Skin epidermis (tissue), 12 donors: ENCODE measurements at regions not wholly inside any gene's neighbourhood (a gene's known extent, or its start where the extent isn't known, plus 50 kb on each side); places are given as distances from the start of the nearest gene placed in this dataset.
"Not testable (repeated sequence)": the region's sequence is repeated elsewhere in the genome, so short reads cannot be mapped to it uniquely, and the experiment has no call there.

Experiments used
- H3K27ac ChIP-seq, 21 experiments: fragments of 200-600 bp; sonication (generic) in 11 of 21; one replicate each; pipeline ENCODE4 v1.5.0; 2020; ENCODE audit warnings: mild to moderate bottlenecking in 3 of 21, inconsistent platforms in 2 of 21, moderate library complexity in 2 of 21
- H3K4me3 ChIP-seq, 7 experiments: fragments of 200-600 bp; sonication (generic) in 2 of 7; one replicate each; pipeline ENCODE4 v1.5.0; 2020; ENCODE audit warnings: inconsistent platforms in 2 of 7, mild to moderate bottlenecking in 2 of 7, moderate library complexity in 1 of 7

- no peak overlapping the region for H3K27ac ChIP-seq
- no peak overlapping the region for H3K4me3 ChIP-seq
These were observed 114.9 kb downstream of the BUB3 start for GRCh38 chr10:123269017-123269552.

DNA sequence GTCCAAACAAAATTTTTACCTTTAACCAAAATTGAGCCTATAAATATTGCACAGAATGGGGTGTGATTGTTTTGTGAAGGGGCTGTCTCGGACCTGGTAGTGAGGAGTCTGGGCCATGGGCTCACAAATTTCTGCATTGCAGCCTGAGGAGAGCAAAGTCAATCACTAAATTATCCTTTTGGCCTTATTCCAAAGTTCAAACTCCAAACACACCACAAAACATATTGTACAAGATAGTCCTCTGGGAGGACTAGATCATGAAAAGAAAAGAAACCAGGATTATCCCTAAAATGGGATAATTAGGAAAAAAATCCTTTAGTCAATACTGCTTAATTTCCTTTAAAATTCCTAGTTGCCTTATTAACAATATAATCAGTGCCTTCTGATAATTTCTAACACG, 115.5 kb downstream of the BUB3 start:
- Histone ChIP-seq H3K27ac (no peak overlapping the region), H3K4me3 (no peak overlapping the region)

DNA sequence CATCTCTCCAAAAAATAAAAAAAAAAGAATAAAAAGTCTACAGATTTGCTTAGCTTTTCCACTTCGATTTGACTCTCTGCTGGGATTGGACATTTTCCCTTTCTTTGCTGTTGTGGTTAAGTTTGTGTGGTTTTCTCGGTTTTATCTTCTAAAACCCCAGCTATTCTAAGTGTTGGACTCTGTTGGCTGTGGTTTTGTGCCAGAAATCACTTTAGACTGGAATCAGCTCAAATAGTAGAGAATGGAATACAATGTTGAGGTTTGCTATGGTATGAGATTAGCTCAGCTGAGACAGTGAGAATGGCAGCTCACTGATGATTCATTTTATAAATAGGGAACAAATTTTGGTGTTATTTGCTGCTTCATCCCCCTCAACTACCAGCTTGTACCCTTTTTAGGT, 116.0 kb downstream of the BUB3 start:
- H3K27ac ChIP-seq, result no peak overlapping the region

DNA sequence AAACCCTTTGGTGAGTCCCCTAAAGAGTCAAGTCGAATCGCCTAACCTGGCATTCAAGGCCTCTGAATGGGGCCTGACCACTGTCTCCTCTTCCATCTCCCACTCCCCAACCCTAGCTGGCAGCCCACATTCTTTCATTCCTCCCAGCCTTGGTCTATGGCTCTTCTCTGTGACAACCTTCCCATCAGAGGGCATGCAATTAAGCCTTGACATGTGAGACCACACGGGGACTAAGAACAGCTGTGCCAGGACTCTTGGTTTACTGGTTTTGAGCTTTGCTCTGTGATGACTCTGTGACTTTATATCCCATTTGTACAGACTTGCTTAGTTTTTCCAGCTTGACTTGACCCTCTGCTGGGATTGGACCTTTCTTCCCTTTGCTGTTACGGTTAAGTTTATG, 116.6 kb downstream of the BUB3 start:
- no peak overlapping the region for H3K27ac ChIP-seq
- no peak overlapping the region for H3K4me3 ChIP-seq

More for the DNA sequence above, 116.0 kb downstream of the BUB3 start:
- H3K4me3 ChIP-seq, result no peak overlapping the region

DNA sequence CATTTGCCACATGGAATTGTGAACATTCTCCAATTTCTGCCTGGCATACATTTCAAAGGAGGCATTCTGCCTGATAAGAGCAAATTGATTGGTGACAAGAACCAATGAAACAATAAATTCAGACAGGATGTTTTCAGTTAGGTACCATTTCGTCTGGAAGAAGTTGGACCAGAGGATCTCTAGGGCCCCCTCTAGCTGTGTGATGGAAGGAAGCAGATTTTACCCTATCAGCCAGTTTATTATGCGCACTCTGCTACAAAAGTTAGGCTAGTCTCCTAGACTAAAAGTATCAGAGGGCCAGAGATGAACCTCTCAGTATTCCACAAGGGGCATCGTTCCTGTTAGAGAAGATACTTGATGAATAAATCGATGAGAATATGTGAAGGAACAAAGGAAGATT, 118.0 kb downstream of the BUB3 start:
- no peak overlapping the region for H3K27ac ChIP-seq
- no peak overlapping the region for H3K4me3 ChIP-seq

DNA sequence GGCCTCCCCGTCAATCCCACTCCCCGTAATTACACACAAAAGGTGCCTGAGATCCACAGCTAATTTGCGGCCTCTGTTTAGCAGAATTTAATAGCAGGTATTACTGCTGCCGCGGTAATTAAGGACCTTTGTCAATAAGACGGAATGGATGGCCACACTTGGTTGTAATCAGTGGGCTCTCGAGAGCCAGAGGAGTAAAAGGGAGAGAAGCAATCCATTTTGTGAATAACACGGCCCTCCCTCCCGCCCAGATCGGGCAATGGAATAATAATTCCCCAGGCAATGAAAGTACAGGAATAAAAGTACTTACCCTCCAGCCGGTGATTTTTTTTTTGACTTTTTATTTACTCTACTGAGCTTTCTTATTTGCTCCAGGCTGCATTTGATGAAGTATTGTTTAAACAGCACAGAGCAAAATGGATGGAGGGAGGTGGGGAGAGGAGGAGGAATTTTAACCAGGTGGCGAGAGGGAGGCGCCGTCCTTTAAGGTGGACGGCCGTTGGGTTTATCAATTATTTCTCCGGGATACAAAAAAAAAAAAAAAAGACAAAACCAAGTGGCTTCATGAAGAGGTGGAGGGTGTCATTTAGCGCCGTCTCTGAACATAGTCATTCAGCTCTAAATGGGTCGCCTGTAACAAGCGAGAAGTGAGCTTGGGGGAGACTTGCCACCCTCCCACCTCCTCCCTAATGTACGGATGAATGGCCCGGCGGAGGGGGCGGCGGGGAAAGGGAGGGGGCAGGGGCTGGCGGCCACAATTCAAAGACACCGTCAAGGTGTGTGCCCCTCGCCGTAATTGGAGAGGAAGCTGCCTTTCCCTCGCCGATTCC, 120.3 kb downstream of the BUB3 start:
- Histone ChIP-seq H3K4me3 (no peak overlapping the region), H3K27ac (no peak overlapping the region)

DNA sequence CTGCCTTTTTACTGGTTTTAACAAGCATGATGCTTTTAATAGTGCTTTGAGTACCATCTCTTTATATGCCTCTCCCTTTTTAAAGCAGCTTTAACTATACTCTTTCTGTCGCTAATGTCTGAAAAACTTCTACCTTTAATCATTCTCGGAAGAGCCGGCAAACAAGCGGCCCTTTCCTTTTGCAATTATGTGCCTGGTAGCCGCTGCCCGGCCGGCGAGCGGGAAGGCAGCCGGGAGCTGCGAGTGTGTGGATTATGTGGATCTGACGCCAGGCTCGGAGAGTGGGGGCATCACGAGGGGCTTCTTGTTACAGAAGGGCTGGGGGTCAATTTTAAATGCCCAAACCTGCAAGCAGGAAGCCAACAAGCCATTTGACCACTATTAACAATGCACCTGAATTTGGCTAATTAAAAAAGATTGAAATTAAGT, 120.9 kb downstream of the BUB3 start:
- Histone ChIP-seq H3K27ac (no peak overlapping the region), H3K4me3 (no peak overlapping the region)

DNA sequence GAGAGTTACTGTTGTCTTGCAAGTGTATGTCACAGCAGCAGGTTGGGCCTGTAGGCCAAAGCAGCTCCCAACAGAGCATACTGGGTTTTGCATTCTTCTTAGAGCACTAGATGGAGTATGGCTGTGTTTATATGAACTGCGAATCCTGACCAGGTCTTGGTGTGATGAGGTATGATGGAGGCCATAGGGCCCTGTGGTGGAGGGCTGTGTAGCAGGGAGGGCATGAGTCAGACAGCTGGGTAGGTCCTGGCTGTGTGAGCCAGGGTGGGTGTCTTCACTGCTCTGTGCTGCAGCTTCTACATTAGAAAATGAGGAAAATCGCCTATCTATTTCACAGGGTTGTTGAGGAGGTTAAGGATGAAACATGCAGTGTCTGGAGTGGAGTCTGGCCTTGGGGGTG, 124.2 kb downstream of the BUB3 start:
- no peak overlapping the region for H3K27ac ChIP-seq
- H3K4me3 ChIP-seq, result no peak overlapping the region

DNA sequence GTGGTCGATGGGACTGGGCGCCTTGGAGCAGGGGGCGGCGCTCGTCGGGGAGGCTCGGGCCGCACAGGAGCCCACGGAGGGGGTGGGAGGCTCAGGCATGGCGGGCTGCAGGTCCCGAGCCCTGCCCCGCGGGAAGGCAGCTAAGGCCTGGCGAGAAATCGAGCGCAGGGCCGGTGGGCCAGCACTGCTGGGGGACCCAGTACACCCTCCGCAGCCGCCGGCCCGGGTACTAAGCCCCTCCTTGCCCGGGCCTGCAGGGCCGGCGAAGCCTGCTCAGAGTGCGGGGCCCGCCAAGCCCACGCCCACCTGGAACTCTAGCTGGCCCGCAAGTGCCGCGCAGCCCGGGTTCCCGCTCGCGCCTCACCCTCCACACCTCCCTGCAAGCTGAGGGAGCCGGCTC, 129.2 kb downstream of the BUB3 start:
- H3K4me3 ChIP-seq, H3K27ac ChIP-seq: not testable (repeated sequence)

DNA sequence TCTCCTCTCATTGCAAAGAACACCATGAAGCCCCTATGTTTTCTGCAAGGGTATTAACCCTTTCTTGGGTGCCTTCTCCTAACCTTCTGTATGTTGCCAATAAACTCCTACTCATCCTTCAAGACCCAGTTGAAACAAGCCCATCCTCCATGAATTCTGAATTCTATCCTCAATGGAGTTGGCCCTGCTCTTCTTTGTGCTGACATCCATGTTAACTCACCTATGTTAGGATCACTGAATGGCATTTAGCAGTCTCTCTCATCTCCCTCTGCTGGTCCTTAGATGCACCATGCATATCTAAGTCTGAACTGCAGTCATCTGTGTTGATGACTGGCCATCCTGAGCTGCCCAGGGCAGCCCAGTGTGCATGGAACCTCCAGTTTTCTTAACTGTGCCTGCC, 129.8 kb downstream of the BUB3 start:
- no peak overlapping the region for H3K27ac ChIP-seq
- H3K4me3 ChIP-seq, result no peak overlapping the region

GRCh38 chr10:123287594-123288247, 133.5 kb downstream of the BUB3 start:
- H3K4me3 ChIP-seq, result no peak overlapping the region
- peak overlapping the region in 1 of 21 experiments; percentile 45 for H3K27ac ChIP-seq

- H3K27ac ChIP-seq, result no peak overlapping the region
- no peak overlapping the region for H3K4me3 ChIP-seq
These were observed 135.2 kb downstream of the BUB3 start for GRCh38 chr10:123289432-123289831.

DNA sequence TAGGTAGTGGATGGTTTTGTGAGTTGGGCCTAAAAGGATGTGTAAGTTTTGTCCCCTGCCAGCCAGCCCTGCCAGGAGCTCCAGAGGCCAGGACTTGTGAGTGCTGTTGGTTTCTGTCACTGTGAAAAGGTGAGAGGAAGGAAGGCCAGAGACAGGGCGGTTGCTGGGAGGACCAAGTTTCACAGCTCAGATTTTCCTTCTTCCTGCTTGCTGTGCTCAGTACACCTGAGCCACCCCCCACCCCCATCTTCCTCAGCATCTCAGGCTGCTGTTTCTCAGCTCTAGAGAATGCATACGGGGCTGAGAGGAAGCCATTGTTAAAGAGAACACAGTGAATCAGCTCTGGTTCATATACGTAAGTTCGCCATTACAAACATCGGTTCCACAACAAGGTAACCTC, 139.9 kb downstream of the BUB3 start:
- Histone ChIP-seq H3K4me3 (no peak overlapping the region), H3K27ac (no peak overlapping the region)

- Histone ChIP-seq H3K4me3 (no peak overlapping the region), H3K27ac (no peak overlapping the region)
These were observed 140.7 kb downstream of the BUB3 start for GRCh38 chr10:123294886-123295285.

DNA sequence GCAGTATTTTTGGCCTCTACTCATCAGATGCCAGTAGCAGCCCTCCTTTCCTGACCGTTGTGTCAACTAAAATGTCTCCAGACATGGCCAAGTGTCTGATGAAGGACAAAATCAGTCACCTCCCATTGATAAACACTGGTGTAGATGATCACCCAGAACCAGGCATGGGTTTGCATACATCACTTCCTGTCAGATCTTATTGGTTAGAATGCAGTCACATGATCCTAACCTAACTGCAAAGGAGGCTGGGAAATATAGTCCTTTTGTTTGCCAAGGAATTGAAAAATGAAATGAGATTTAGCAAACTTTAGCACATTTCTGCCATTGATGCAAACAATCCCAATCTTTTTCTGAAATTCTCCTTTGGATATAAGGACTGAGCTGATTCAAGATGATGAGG, 141.4 kb downstream of the BUB3 start:
- H3K27ac ChIP-seq, result no peak overlapping the region

GRCh38 chr10:123297175-123297574, 143.0 kb downstream of the BUB3 start:
- Histone ChIP-seq H3K27ac (no peak overlapping the region), H3K4me3 (no peak overlapping the region)

More for the DNA sequence above, 141.4 kb downstream of the BUB3 start:
- no peak overlapping the region for H3K4me3 ChIP-seq

DNA sequence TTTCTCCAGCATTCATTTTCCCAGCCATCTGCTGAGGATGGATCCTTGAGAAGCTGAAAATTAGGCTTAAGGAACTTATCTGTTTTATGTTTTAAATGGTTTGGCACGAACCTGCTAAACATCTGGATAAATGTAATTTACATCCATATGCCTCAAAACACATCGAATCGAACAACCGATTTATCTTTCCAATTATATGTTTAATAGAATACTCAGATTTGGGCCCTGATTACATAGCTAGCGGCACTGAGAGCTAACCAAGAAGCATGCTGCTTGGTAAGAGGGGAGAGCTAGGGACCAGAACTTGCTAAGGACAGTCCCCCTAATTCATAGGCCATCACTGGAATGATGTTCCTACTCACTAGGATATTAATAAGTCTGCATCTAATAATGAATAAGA, 144.4 kb downstream of the BUB3 start:
- no peak overlapping the region for H3K4me3 ChIP-seq
- no peak overlapping the region for H3K27ac ChIP-seq

- Histone ChIP-seq H3K27ac (no peak overlapping the region), H3K4me3 (no peak overlapping the region)
These were observed 145.4 kb downstream of the BUB3 start for GRCh38 chr10:123299598-123299997.

DNA sequence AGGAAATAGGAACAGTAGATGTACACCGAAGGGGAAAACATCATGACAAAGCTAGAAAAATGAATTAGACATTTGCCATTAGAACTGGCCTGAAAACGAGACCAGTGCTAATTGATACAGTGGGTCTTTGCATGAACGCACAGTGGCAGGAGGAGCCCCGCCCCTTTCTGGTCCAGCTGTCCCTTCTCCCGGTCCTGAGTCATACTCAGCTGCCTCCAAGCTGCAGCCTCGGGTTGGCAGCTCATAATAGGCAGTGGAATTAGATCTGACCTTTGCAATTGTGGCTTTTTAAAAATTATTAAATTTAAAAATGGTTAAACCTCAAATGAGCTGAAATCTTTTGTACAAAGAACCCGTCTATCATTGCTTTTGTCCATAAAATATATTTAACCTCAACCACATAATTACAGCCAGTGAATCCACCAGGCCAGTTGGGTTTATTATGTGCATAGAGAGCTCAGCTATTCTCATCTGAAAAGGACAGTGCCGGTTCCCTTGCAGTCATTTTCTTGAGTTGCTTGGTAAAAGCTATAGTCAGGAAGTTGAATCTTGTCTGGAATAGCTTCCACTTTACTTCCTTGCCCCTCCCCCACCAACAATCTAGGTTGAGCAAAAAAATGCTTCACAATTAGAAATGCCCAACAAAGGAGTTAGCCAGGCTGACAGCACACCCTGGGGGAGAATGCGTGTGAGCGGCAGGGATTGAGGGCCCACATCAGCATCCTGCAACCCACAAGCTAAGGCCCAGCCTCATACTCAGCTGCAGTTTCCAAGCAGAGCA, 147.1 kb downstream of the BUB3 start:
- H3K27ac ChIP-seq, result peak overlapping the region in 1 of 21 experiments; percentile 39

DNA sequence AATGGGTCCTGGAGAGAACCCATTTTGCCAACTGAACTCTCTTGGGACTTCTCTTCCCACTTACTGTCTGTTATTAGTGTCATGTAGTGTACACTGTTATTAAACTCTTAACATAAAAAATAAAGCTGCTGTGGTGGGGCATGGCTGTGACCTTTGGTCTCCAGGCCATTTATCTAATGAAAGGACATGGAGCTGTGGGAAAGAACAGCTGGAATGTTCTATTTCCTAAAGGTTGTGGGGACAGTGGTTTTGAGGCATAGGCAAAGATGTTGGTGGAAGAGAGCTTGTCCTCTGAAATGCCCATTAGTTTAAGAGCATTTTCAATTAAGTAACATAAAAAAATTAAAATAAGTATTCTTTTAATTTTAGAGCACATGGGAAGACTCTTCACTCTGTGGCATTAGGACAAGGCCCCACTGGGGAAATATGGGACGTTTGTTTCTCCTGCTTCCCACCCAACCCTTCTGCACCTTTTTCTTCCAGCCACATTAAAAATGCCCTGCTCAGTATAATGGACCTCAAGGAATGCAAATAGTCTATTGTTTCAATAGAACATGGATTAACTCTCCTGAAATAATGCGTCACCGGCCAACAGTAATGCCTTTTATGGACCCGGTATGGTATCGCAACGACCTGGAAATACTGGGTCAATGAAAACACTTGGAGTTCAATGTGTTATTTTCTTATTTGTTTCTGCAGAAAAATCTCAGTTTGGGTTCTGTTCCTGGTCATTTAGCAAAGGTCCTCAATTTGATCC, 149.6 kb downstream of the BUB3 start:
- H3K4me3 ChIP-seq, result no peak overlapping the region
- H3K27ac ChIP-seq, result no peak overlapping the region

More for the DNA sequence above, 147.1 kb downstream of the BUB3 start:
- H3K4me3 ChIP-seq, result no peak overlapping the region
